A673 (cell line): ENCODE measurements at regions not wholly inside any gene's neighbourhood (a gene's known extent, or its start where the extent isn't known, plus 50 kb on each side); places are given as distances from the start of the nearest gene placed in this dataset.

ENCODE experiments used
- CTCF ChIP-seq: fragments of 300-800, 200-600 bp; sonication (generic); conservative IDR thresholded peaks from 2 replicates; pipeline ENCODE4 v1.5.1; 2017; ENCODE audit warnings: low read depth, mild to moderate bottlenecking, antibody characterized with exemption, low read length, moderate library complexity, mixed read lengths
- EZH2 ChIP-seq: fragments of 200-600 bp; sonication (generic); IDR thresholded peaks from 2 replicates; pipeline ENCODE4 v1.6.1; 2017; ENCODE audit warnings: borderline replicate concordance, low read depth, mild to moderate bottlenecking, mixed read lengths, antibody characterized with exemption, low read length; ENCODE audit not compliant: poor library complexity, severe bottlenecking

DNA sequence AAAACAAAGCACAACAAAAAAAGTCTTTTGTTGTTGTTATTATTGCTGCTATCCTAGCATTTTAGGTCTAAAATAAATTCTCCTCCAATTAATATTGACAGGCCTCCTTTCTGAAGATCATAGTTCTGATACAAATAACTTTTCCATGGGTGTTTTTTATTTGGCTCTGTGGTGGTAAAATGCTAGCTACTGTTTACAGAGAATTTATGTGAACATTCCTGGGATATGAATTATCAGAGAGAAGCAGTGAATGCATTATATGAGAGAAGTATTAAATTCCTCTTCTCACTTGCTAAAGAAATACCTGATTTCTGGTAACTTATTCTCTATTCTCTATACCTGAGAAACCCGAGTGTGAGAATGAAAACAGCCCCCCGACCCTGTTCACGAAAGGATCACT is 57.5 kb upstream of the TMCO5A start:
- TF ChIP-seq CTCF (no peak), EZH2 (no peak)
